ENCODE measurements at regions not wholly inside any gene's neighbourhood (a gene's known extent, or its start where the extent isn't known, plus 50 kb on each side); places are given as distances from the start of the nearest gene placed in this dataset.

DNA sequence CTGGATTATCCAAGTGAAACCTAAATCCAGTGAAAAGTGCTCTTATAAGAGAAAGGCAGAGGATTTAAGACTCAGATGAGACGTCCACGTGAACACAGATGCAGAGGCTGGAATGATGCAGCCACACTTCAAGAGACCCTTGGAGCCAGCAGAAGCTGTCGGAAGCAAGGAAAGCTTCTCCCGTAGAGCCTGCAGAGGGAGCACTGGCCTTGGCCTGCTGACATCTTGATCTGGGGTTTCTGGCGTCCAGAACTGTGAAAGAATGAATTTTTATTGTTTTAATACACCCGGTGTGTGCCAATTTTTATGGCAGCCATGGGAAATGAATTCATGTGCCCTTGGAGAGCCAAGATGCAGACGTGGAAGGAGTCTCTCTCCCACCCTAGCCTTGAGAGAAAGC lies 407.0 kb upstream of the B3GAT1 start:
- ATAC-seq (no peak), DNase-seq (no peak)
- intact Hi-C loops (cut with DNase I): no loop called here
- Histone ChIP-seq H3K4me3 (no peak overlapping the region), H3K4me1 (no peaks in the 10 kb centered on the region), H3K27me3 (no peaks in the 10 kb centered on the region), H3K9me3 (no peaks in the 10 kb centered on the region), H3K27ac (no peak overlapping the region), H3K36me3 (no peaks in the 10 kb centered on the region)
- 51% methylated on average over 7 of the region's 7 CpGs for WGBS (ENCODE audit: insufficient coverage, low coverage, low lambda C conversion rate, missing lambda C conversion rate)
- TF ChIP-seq, protein P1, sequence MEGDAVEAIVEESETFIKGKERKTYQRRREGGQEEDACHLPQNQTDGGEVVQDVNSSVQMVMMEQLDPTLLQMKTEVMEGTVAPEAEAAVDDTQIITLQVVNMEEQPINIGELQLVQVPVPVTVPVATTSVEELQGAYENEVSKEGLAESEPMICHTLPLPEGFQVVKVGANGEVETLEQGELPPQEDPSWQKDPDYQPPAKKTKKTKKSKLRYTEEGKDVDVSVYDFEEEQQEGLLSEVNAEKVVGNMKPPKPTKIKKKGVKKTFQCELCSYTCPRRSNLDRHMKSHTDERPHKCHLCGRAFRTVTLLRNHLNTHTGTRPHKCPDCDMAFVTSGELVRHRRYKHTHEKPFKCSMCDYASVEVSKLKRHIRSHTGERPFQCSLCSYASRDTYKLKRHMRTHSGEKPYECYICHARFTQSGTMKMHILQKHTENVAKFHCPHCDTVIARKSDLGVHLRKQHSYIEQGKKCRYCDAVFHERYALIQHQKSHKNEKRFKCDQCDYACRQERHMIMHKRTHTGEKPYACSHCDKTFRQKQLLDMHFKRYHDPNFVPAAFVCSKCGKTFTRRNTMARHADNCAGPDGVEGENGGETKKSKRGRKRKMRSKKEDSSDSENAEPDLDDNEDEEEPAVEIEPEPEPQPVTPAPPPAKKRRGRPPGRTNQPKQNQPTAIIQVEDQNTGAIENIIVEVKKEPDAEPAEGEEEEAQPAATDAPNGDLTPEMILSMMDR (IDR thresholded peaks at IDR 0.05): no peak
- no peak for TF ChIP-seq POLR2A (IDR thresholded peaks at IDR 0.05)

DNA sequence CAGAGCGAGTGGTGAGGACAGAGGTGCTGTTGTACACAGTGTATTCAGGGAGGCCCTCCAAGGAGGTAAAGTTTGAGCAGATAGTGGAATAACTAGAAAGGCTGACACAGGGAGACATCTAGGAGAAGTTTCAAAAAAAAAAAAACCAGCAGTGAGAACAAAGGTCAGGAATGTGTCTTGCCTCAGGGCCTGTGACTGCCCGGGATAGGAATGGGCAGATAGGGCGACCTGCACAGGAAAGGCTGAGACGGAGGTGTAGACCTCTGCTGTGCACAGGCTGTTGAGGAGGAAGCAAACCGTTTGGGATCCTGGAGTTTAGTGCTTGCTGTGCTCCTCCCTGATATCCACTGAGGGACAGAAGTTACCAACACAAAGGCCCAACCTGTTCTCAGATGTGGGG lies 406.5 kb upstream of the B3GAT1 start:
- Histone ChIP-seq H3K36me3 (no peaks in the 10 kb centered on the region), H3K4me3 (no peak overlapping the region), H3K9me3 (no peaks in the 10 kb centered on the region), H3K4me1 (no peaks in the 10 kb centered on the region), H3K27me3 (no peaks in the 10 kb centered on the region), H3K27ac (no peak overlapping the region)
- WGBS (ENCODE audit: insufficient coverage, low coverage, low lambda C conversion rate, missing lambda C conversion rate): 41% methylated on average over 5 of the region's 5 CpGs
- TF ChIP-seq, protein P1 (IDR thresholded peaks at IDR 0.05): no peak
- TF ChIP-seq POLR2A (IDR thresholded peaks at IDR 0.05): no peak
- DNase-seq (no peak), ATAC-seq (no peak)
- intact Hi-C loops (cut with DNase I): no loop called here

DNA sequence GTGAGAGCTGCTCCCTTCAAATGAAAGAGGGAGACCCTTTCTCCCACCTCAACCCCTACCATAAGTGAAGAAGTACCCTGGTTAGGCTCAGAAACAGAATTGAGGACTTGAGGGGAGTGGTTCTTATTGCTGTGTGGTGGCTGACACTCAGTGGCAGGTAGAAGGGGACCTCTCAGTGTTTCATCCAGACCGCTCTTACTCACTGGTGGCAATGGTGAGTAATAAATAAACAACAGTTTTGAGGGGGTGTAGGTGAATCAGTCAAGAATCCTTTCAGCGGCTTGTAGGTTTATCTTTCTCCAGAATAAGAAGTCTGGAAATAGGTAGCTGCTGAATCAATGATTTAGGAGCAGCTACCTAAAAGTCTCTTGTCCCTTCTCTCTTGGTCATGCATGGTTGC lies 403.4 kb upstream of the B3GAT1 start:
- Histone ChIP-seq H3K27me3 (no peaks in the 10 kb centered on the region), H3K27ac (no peak overlapping the region), H3K4me3 (no peak overlapping the region), H3K36me3 (no peaks in the 10 kb centered on the region), H3K9me3 (no peaks in the 10 kb centered on the region), H3K4me1 (no peaks in the 10 kb centered on the region)
- ATAC-seq (no peak), DNase-seq (no peak)
- no peak for TF ChIP-seq POLR2A (IDR thresholded peaks at IDR 0.05)
- TF ChIP-seq, protein P1 (IDR thresholded peaks at IDR 0.05): no peak
- 100% methylated on average over 2 of the region's 2 CpGs for WGBS (ENCODE audit: insufficient coverage, low coverage, low lambda C conversion rate, missing lambda C conversion rate)
- intact Hi-C loops (cut with DNase I): no loop called here

DNA sequence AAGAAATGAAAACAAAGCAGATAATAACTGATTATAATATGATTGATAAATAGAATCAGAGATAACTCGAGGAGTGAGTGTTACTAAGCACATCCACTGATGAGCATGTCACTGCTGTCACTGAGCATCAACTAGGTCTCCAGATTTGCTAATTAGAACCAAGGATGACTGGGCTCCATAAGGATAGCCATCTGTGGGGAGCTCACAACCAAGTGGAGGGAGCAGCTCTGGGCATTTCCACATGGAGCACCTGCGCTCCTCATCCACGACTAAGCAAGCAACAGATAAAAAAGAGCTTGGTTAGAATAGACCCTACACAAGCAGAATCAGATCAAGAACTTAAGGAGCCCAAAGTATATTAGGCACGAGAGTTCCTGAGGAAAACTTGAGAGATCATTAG lies 396.0 kb upstream of the B3GAT1 start:
- no peaks in the 10 kb centered on the region for H3K27me3 ChIP-seq
- no peak overlapping the region for H3K4me3 ChIP-seq
- 67% methylated on average over 2 of the region's 4 CpGs for WGBS (ENCODE audit: insufficient coverage, low coverage, low lambda C conversion rate, missing lambda C conversion rate)
- TF ChIP-seq POLR2A (IDR thresholded peaks at IDR 0.05): no peak
- TF ChIP-seq, protein P1 (IDR thresholded peaks at IDR 0.05): no peak
- ATAC-seq (no peak), DNase-seq (no peak)
- intact Hi-C loops (cut with DNase I): no loop called here
- H3K4me1 ChIP-seq: no peaks in the 10 kb centered on the region
- no peak overlapping the region for H3K27ac ChIP-seq
- no peaks in the 10 kb centered on the region for H3K9me3 ChIP-seq
- H3K36me3 ChIP-seq: no peaks in the 10 kb centered on the region

- no peaks in the 10 kb centered on the region for H3K9me3 ChIP-seq
- H3K4me1 ChIP-seq: no peaks in the 10 kb centered on the region
- WGBS (ENCODE audit: insufficient coverage, low coverage, low lambda C conversion rate, missing lambda C conversion rate): 64% methylated on average over 3 of the region's 3 CpGs
- H3K4me3 ChIP-seq: no peak overlapping the region
- no peak overlapping the region for H3K27ac ChIP-seq
- intact Hi-C loops (cut with DNase I): no loop called here
- no peaks in the 10 kb centered on the region for H3K27me3 ChIP-seq
- TF ChIP-seq POLR2A (IDR thresholded peaks at IDR 0.05): no peak
- TF ChIP-seq, protein P1 (IDR thresholded peaks at IDR 0.05): no peak
- DNase-seq (no peak), ATAC-seq (no peak)
- no peaks in the 10 kb centered on the region for H3K36me3 ChIP-seq
Measured at GRCh38 chr11:134802598-134802997, 390.6 kb upstream of the B3GAT1 start.

Data from right lobe of liver (tissue), 6 donors.